A673 (cell line): ENCODE measurements at regions not wholly inside any gene's neighbourhood (a gene's known extent, or its start where the extent isn't known, plus 50 kb on each side); places are given as distances from the start of the nearest gene placed in this dataset.

Source experiments
- BruUV-seq: library from RNA; stranded (reverse); fragments of 400-500 nt; replicated peaks from 2 replicates; lab custom pipeline; 2021; lab: Mats Ljungman, UMichigan
- CTCF ChIA-PET: fragments of 300-600 bp; sonication (Branson Sonifier 250); formaldehyde crosslinking; loops from one replicate; lab custom pipeline; 2022; ENCODE audit warnings: antibody characterized with exemption; lab: Charles Lee
- POLR2A ChIA-PET: fragments of 300-600 bp; sonication (Branson Sonifier 250); formaldehyde crosslinking; loops from one replicate; lab custom pipeline; 2022; ENCODE audit warnings: antibody characterized with exemption; ENCODE audit not compliant: low non-redundant PET; lab: Charles Lee
- DNase-seq: peaks from one replicate; pipeline ENCODE4 v3.0.0-alpha.2; 2015; ENCODE audit warnings: low spot score
- H3K27ac ChIP-seq: fragments of 200-600 bp; sonication (generic); 2 replicates; pipeline ENCODE4 v1.5.1; 2016; ENCODE audit warnings: mixed run types, low read depth, mild to moderate bottlenecking, mixed read lengths, antibody characterized with exemption, low read length; ENCODE audit not compliant: poor library complexity, severe bottlenecking
- H3K27me3 ChIP-seq: fragments of 200-600 bp; sonication (generic); replicated peaks from 2 replicates; pipeline ENCODE4 v1.6.1; 2017; ENCODE audit warnings: mixed run types, low read depth, mild to moderate bottlenecking, mixed read lengths, antibody characterized with exemption, low read length; ENCODE audit not compliant: insufficient read depth, poor library complexity
- H3K36me3 ChIP-seq: fragments of 200-600 bp; sonication (generic); 2 replicates; pipeline ENCODE4 v1.6.1; 2016; ENCODE audit warnings: mixed run types, mild to moderate bottlenecking, mixed read lengths, antibody characterized with exemption, low read length; ENCODE audit not compliant: insufficient read depth, poor library complexity, severe bottlenecking
- H3K4me1 ChIP-seq: fragments of 200-600 bp; sonication (generic); 2 replicates; pipeline ENCODE4 v1.6.1; 2017; ENCODE audit warnings: mixed run types, mild to moderate bottlenecking, mixed read lengths, antibody characterized with exemption, low read length; ENCODE audit not compliant: insufficient read depth, poor library complexity, severe bottlenecking
- H3K4me3 ChIP-seq: fragments of 200-600 bp; sonication (generic); 2 replicates; pipeline ENCODE4 v1.5.1; 2016; ENCODE audit warnings: low read depth, mixed run types, mild to moderate bottlenecking, mixed read lengths, low read length; ENCODE audit not compliant: poor library complexity, severe bottlenecking
- H3K9me3 ChIP-seq: fragments of 200-600 bp; sonication (generic); 2 replicates; pipeline ENCODE4 v1.6.1; 2016; ENCODE audit warnings: mixed run types, low read depth, mild to moderate bottlenecking, mixed read lengths, antibody characterized with exemption, low read length; ENCODE audit not compliant: poor library complexity, severe bottlenecking
- CTCF ChIP-seq: fragments of 300-800, 200-600 bp; sonication (generic); conservative IDR thresholded peaks from 2 replicates; pipeline ENCODE4 v1.5.1; 2017; ENCODE audit warnings: low read depth, mild to moderate bottlenecking, antibody characterized with exemption, low read length, moderate library complexity, mixed read lengths
- EZH2 ChIP-seq: fragments of 200-600 bp; sonication (generic); IDR thresholded peaks from 2 replicates; pipeline ENCODE4 v1.6.1; 2017; ENCODE audit warnings: borderline replicate concordance, low read depth, mild to moderate bottlenecking, mixed read lengths, antibody characterized with exemption, low read length; ENCODE audit not compliant: poor library complexity, severe bottlenecking
- intact Hi-C: fragments of 100-400 bp; cut with micrococcal nuclease; formaldehyde crosslinking; loops from one replicate; pipeline ENCODE4 v1.10.0; 2022; ENCODE audit not compliant: unreplicated experiment

GRCh38 chr7:145327646-145328045, 491.8 kb upstream of the TPK1 start:
- CTCF ChIA-PET, result no interaction called here
- no peaks in the 10 kb centered on the region for H3K36me3 ChIP-seq
- intact Hi-C loops, result no loop called here
- H3K27me3 ChIP-seq, result no peaks in the 10 kb centered on the region
- peaks cover 15% of the 10 kb centered on the region for H3K9me3 ChIP-seq
- no TSS peak for BruUV-seq
- TF ChIP-seq EZH2 (no peak), CTCF (no peak)
- no peak for DNase-seq
- H3K4me1 ChIP-seq, result no peaks in the 10 kb centered on the region
- H3K27ac ChIP-seq, result no peak overlapping the region
- POLR2A ChIA-PET, result no interaction called here
- no peak overlapping the region for H3K4me3 ChIP-seq

- intact Hi-C loops, result no loop called here
- H3K27me3 ChIP-seq, result no peaks in the 10 kb centered on the region
- no TSS peak for BruUV-seq
- DNase-seq, result no peak
- no peak overlapping the region for H3K4me3 ChIP-seq
- peaks cover 7% of the 10 kb centered on the region for H3K9me3 ChIP-seq
- TF ChIP-seq CTCF (no peak), EZH2 (no peak)
- H3K27ac ChIP-seq, result no peak overlapping the region
- CTCF ChIA-PET, result no interaction called here
- no peaks in the 10 kb centered on the region for H3K4me1 ChIP-seq
- H3K36me3 ChIP-seq, result no peaks in the 10 kb centered on the region
- POLR2A ChIA-PET, result no interaction called here
Measured at GRCh38 chr7:145324081-145324480, 488.2 kb upstream of the TPK1 start.

- TF ChIP-seq EZH2 (no peak), CTCF (no peak)
- Histone ChIP-seq H3K27ac (no peak overlapping the region), H3K27me3 (no peaks in the 10 kb centered on the region), H3K9me3 (no peaks in the 10 kb centered on the region), H3K4me3 (no peak overlapping the region), H3K36me3 (no peaks in the 10 kb centered on the region), H3K4me1 (no peaks in the 10 kb centered on the region)
- ChIA-PET CTCF (no interaction called here), POLR2A (no interaction called here)
- no TSS peak for BruUV-seq
- intact Hi-C loops, result no loop called here
- DNase-seq, result no peak
Measured at GRCh38 chr7:145313551-145313950, 477.7 kb upstream of the TPK1 start.
